HepG2 (cell line): ENCODE measurements at regions not wholly inside any gene's neighbourhood (a gene's known extent, or its start where the extent isn't known, plus 50 kb on each side); places are given as distances from the start of the nearest gene placed in this dataset.

Source experiments
- CBX1 ChIP-seq: IDR thresholded peaks from one replicate; pipeline ENCODE4 v1.6.1; 2016; ENCODE audit warnings: antibody characterized with exemption, low read depth
- ETV5 ChIP-seq: IDR thresholded peaks from 2 replicates; pipeline ENCODE4 v1.6.1; 2018; ENCODE audit warnings: missing biosample characterization, missing genetic modification reagents, inconsistent platforms, borderline replicate concordance
- FOXK2 ChIP-seq: fragments of 450-650 bp; IDR thresholded peaks from 2 replicates; pipeline ENCODE4 v1.6.1; 2016
- HMG20A ChIP-seq: IDR thresholded peaks from 2 replicates; pipeline ENCODE4 v1.6.1; 2016; ENCODE audit warnings: borderline replicate concordance
- IKZF1 ChIP-seq: fragments of 450-650 bp; IDR thresholded peaks from 2 replicates; pipeline ENCODE4 v1.7.1; 2016
- KAT8 ChIP-seq: IDR thresholded peaks from 2 replicates; pipeline ENCODE4 v1.6.1; 2016; ENCODE audit warnings: missing genetic modification reagents, missing compliant biosample characterization
- KDM3A ChIP-seq: IDR thresholded peaks from 2 replicates; pipeline ENCODE4 v1.6.1; 2018; ENCODE audit warnings: low read depth, missing compliant biosample characterization
- PCBP2 ChIP-seq: fragments of 200-400 bp; formaldehyde crosslinking; optimal IDR thresholded peaks from 2 replicates; pipeline ENCODE3; 2018; ENCODE audit warnings: low read length, low read depth; ENCODE audit not compliant: poor library complexity, severe bottlenecking
- SMC3 ChIP-seq: IDR thresholded peaks from 2 replicates; pipeline ENCODE4 v1.6.1; 2011; ENCODE audit warnings: low read length, improper control_type of control experiment
- TARDBP ChIP-seq: sonication (generic); formaldehyde crosslinking; IDR thresholded peaks from 2 replicates; pipeline ENCODE4 v1.8.0; 2022; ENCODE audit warnings: mild to moderate bottlenecking, missing genetic modification reagents
- ZNF430 ChIP-seq: sonication (generic); formaldehyde crosslinking; IDR thresholded peaks from 2 replicates; pipeline ENCODE4 v1.9.0; 2021; ENCODE audit warnings: mild to moderate bottlenecking, missing genetic modification reagents
- ZNF431 ChIP-seq: sonication (generic); formaldehyde crosslinking; IDR thresholded peaks from 2 replicates; pipeline ENCODE4 v1.9.0; 2022; ENCODE audit warnings: missing genetic modification reagents, low read depth, mild to moderate bottlenecking, borderline replicate concordance
- ZNF501 ChIP-seq: sonication (generic); formaldehyde crosslinking; IDR thresholded peaks from 2 replicates; pipeline ENCODE4 v1.5.1; 2020; ENCODE audit warnings: mild to moderate bottlenecking, moderate library complexity, missing genetic modification reagents
- ZNF724P ChIP-seq: sonication (generic); formaldehyde crosslinking; IDR thresholded peaks from 2 replicates; pipeline ENCODE4 v1.8.0; 2022; ENCODE audit warnings: missing genetic modification reagents, borderline replicate concordance
- TF ChIP-seq, protein P1 (sequence below): sonication (generic); formaldehyde crosslinking; IDR thresholded peaks from 2 replicates; pipeline ENCODE4 v1.5.0; 2020; ENCODE audit warnings: missing genetic modification reagents
- TF ChIP-seq, protein P2 (sequence below): sonication (generic); formaldehyde crosslinking; IDR thresholded peaks from 2 replicates; pipeline ENCODE4 v1.5.1; 2020; ENCODE audit warnings: mild to moderate bottlenecking, missing genetic modification reagents, moderate library complexity
- TF ChIP-seq, protein P3 (sequence below): IDR thresholded peaks from 2 replicates; pipeline ENCODE4 v1.6.1; 2016; ENCODE audit warnings: mild to moderate bottlenecking, missing biosample characterization, missing genetic modification reagents
- TF ChIP-seq, protein P4 (sequence below): sonication (generic); formaldehyde crosslinking; IDR thresholded peaks from 2 replicates; pipeline ENCODE4 v1.8.0; 2022; ENCODE audit warnings: mild to moderate bottlenecking, missing genetic modification reagents, moderate library complexity
- TF ChIP-seq, protein P5 (sequence below): IDR thresholded peaks from 2 replicates; pipeline ENCODE4 v1.6.1; 2016; ENCODE audit warnings: low read depth, borderline replicate concordance
- TF ChIP-seq, protein P6 (sequence below): sonication (generic); formaldehyde crosslinking; IDR thresholded peaks from 2 replicates; pipeline ENCODE4 v1.5.1; 2020; ENCODE audit warnings: mild to moderate bottlenecking, missing genetic modification reagents
- TF ChIP-seq, protein P7 (sequence below): sonication (generic); formaldehyde crosslinking; IDR thresholded peaks from 2 replicates; pipeline ENCODE4 v1.4.0; 2020; ENCODE audit warnings: mild to moderate bottlenecking, low read depth, missing genetic modification reagents
- TF ChIP-seq, protein P8 (sequence below): sonication (generic); formaldehyde crosslinking; IDR thresholded peaks from 2 replicates; pipeline ENCODE4 v1.8.1; 2023; ENCODE audit warnings: missing genetic modification reagents, inconsistent platforms, borderline replicate concordance

DNA sequence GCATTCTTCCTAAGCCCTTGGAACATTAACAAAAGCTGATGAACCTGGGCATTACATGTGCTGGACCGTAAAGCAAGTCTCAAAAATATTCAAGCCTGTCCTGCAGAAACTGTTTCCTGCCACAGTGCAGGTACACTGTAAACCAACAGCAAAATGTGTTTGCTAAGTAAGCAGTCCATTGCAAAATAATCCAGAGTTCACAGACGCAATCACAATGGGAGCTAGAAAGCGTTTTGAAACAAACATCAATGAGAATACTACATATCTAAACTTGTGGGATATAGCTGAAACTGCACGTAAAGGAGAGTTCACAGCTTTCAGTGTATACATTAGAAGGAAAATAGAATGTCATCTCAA is 61.6 kb downstream of the RGS12 start (continued):
- no peak for TF ChIP-seq PCBP2
- TF ChIP-seq, protein P1, sequence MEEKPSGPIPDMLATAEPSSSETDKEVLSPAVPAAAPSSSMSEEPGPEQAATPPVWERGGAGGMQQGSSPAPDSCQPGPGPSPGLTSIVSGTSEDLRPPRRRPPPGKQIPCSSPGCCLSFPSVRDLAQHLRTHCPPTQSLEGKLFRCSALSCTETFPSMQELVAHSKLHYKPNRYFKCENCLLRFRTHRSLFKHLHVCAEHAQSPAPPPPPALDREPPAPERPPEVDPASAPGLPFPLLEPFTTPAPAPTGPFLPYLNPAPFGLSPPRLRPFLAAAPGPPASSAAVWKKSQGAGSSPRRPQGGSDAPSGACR (CRISPR knock-in tag) = no peak
- TF ChIP-seq, protein P2, sequence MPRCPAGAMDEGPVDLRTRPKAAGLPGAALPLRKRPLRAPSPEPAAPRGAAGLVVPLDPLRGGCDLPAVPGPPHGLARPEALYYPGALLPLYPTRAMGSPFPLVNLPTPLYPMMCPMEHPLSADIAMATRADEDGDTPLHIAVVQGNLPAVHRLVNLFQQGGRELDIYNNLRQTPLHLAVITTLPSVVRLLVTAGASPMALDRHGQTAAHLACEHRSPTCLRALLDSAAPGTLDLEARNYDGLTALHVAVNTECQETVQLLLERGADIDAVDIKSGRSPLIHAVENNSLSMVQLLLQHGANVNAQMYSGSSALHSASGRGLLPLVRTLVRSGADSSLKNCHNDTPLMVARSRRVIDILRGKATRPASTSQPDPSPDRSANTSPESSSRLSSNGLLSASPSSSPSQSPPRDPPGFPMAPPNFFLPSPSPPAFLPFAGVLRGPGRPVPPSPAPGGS = no peak
- TF ChIP-seq SMC3 = 0 out of 2 replicates have a peak, but pooled peaks have one; percentile 23
- TF ChIP-seq ZNF724P (CRISPR knock-in tag) = no peak
- no peak for TF ChIP-seq CBX1
- TF ChIP-seq HMG20A (CRISPR knock-in tag) = peak; percentile 96
- TF ChIP-seq ZNF501 = no peak
- peak; percentile 94 for TF ChIP-seq ETV5 (CRISPR knock-in tag)
- TF ChIP-seq ZNF431 = peak; percentile 29; the same call in 1 of the 2 replicates
- no peak for TF ChIP-seq IKZF1
- TF ChIP-seq ZNF430 (CRISPR knock-in tag) = 0 out of 2 replicates have a peak, but pooled peaks have one; percentile 53
- TF ChIP-seq, protein P3, sequence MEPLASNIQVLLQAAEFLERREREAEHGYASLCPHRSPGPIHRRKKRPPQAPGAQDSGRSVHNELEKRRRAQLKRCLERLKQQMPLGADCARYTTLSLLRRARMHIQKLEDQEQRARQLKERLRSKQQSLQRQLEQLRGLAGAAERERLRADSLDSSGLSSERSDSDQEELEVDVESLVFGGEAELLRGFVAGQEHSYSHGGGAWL = no peak
- TF ChIP-seq, protein P4, sequence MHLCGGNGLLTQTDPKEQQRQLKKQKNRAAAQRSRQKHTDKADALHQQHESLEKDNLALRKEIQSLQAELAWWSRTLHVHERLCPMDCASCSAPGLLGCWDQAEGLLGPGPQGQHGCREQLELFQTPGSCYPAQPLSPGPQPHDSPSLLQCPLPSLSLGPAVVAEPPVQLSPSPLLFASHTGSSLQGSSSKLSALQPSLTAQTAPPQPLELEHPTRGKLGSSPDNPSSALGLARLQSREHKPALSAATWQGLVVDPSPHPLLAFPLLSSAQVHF (CRISPR knock-in tag) = no peak
- TF ChIP-seq FOXK2 = peak; percentile 58
- TF ChIP-seq KAT8 (CRISPR knock-in tag) = peak; percentile 83
- TF ChIP-seq, protein P5, sequence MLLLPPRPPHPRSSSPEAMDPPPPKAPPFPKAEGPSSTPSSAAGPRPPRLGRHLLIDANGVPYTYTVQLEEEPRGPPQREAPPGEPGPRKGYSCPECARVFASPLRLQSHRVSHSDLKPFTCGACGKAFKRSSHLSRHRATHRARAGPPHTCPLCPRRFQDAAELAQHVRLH = peak; percentile 91; the same call in 1 of the 2 replicates
- TF ChIP-seq, protein P6, sequence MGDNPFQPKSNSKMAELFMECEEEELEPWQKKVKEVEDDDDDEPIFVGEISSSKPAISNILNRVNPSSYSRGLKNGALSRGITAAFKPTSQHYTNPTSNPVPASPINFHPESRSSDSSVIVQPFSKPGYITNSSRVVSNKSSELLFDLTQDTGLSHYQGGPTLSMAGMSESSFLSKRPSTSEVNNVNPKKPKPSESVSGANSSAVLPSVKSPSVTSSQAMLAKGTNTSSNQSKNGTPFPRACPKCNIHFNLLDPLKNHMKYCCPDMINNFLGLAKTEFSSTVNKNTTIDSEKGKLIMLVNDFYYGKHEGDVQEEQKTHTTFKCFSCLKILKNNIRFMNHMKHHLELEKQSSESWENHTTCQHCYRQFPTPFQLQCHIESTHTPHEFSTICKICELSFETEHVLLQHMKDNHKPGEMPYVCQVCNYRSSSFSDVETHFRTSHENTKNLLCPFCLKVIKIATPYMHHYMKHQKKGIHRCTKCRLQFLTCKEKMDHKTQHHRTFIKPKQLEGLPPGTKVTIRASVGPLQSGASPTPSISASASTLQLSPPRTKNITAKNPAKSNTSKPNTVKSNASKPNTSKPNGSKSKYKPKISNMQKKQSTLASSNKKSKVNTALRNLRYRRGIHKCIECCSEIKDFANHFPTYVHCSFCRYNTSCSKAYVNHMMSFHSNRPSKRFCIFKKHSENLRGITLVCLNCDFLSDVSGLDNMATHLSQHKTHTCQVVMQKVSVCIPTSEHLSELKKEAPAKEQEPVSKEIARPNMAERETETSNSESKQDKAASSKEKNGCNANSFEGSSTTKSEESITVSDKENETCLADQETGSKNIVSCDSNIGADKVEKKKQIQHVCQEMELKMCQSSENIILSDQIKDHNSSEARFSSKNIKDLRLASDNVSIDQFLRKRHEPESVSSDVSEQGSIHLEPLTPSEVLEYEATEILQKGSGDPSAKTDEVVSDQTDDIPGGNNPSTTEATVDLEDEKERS = peak; percentile 75; the same call in 1 of the 2 replicates
- peak; percentile 96 for TF ChIP-seq TARDBP
- peak; percentile 51; the same call in 1 of the 2 replicates for TF ChIP-seq KDM3A (CRISPR knock-in tag)
- TF ChIP-seq, protein P7, sequence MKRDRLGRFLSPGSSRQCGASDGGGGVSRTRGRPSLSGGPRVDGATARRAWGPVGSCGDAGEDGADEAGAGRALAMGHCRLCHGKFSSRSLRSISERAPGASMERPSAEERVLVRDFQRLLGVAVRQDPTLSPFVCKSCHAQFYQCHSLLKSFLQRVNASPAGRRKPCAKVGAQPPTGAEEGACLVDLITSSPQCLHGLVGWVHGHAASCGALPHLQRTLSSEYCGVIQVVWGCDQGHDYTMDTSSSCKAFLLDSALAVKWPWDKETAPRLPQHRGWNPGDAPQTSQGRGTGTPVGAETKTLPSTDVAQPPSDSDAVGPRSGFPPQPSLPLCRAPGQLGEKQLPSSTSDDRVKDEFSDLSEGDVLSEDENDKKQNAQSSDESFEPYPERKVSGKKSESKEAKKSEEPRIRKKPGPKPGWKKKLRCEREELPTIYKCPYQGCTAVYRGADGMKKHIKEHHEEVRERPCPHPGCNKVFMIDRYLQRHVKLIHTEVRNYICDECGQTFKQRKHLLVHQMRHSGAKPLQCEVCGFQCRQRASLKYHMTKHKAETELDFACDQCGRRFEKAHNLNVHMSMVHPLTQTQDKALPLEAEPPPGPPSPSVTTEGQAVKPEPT (CRISPR knock-in tag) = no peak
- TF ChIP-seq, protein P8, sequence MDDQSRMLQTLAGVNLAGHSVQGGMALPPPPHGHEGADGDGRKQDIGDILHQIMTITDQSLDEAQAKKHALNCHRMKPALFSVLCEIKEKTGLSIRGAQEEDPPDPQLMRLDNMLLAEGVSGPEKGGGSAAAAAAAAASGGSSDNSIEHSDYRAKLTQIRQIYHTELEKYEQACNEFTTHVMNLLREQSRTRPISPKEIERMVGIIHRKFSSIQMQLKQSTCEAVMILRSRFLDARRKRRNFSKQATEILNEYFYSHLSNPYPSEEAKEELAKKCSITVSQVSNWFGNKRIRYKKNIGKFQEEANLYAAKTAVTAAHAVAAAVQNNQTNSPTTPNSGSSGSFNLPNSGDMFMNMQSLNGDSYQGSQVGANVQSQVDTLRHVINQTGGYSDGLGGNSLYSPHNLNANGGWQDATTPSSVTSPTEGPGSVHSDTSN (CRISPR knock-in tag) = no peak
